HG02885 (cell line): ENCODE measurements at regions not wholly inside any gene's neighbourhood (a gene's known extent, or its start where the extent isn't known, plus 50 kb on each side); places are given as distances from the start of the nearest gene placed in this dataset.
"Not testable (repeated sequence)": the region's sequence is repeated elsewhere in the genome, so short reads cannot be mapped to it uniquely, and the experiment has no call there.

Source experiments
- ATAC-seq: cut with Tn5 transposase; IDR thresholded peaks from one replicate; pipeline ENCODE4 v1.9.1; 2021; ENCODE audit warnings: mild to moderate bottlenecking; ENCODE audit not compliant: unreplicated experiment, poor library complexity

GRCh38 chr1:60920561-60920960 is 161.8 kb upstream of the NFIA start:
- no peak for ATAC-seq

DNA sequence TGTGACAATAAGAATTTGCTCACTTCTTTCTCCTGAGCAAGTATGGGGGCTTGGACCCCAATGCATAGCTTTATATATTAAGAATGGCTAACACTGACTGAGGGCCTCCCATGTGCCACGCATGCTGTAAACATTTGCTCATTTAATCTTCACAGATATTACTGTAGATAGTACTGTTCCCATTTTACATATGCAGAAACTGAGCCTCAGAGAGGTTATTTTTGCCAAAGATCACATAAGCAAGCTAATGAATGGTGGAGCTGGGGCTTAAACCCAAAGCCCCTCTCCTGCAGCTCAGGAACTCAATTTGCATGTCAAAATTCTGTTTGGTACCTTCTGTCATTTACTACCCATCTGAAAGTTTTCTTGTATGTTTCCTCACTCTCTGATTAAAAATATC is 163.5 kb upstream of the NFIA start:
- no peak for ATAC-seq

GRCh38 chr1:60916906-60917305 is 165.5 kb upstream of the NFIA start:
- ATAC-seq, result no peak

- no peak for ATAC-seq
Measured at GRCh38 chr1:60916199-60916598, 166.2 kb upstream of the NFIA start.

GRCh38 chr1:60915441-60915840 is 166.9 kb upstream of the NFIA start:
- ATAC-seq, result no peak

DNA sequence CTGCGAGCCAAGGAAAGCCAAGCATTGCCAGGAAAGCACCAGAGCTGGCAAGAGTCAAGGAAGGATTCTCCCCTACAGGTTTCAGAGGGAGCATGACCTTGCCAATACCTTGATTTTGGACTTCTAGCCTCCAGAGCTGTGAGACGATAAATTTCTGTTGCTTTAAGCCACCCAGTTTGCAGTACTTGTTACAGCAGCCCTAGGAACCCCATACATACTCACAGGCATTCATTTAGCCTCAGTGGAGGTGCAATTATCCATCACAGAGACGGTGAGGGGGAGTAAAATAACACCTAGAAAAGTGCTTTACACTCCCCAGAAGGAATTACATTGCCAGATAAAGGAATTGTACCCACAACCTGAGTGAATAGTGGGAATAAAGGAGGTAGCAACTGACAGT is 167.4 kb upstream of the NFIA start:
- ATAC-seq, result no peak

GRCh38 chr1:60913708-60914107 is 168.7 kb upstream of the NFIA start:
- not testable (repeated sequence) for ATAC-seq

- no peak for ATAC-seq
Measured at GRCh38 chr1:60913039-60913438, 169.3 kb upstream of the NFIA start.

- no peak for ATAC-seq
Measured at GRCh38 chr1:60911966-60912697, 170.2 kb upstream of the NFIA start.

- no peak for ATAC-seq
Measured at GRCh38 chr1:60908159-60908558, 174.2 kb upstream of the NFIA start.

GRCh38 chr1:60906526-60906925 is 175.8 kb upstream of the NFIA start:
- no peak for ATAC-seq

DNA sequence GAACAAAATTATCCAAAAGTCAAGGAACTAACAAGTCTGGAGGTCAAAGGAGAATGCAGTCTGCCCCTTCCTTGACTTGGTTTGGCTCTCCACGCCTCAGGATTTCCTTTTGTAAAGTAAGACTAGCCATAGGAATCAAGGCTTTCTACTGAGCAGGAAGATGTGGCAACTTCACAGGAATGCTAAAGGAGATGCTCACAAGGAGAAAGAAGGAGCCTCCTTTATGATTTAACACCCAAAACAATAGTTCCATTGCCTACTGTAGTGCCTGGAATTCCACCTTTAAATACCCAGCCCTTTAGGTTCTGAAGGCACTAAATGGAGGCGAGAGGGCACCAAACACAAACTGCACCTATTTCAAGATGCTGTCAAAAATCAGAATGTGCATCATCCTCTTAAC is 176.3 kb upstream of the NFIA start:
- no peak for ATAC-seq

GRCh38 chr1:60904099-60904851 is 178.1 kb upstream of the NFIA start:
- no peak for ATAC-seq

GRCh38 chr1:60903591-60903990 is 178.8 kb upstream of the NFIA start:
- ATAC-seq, result no peak

GRCh38 chr1:60899464-60899863 is 182.9 kb upstream of the NFIA start:
- ATAC-seq, result no peak

DNA sequence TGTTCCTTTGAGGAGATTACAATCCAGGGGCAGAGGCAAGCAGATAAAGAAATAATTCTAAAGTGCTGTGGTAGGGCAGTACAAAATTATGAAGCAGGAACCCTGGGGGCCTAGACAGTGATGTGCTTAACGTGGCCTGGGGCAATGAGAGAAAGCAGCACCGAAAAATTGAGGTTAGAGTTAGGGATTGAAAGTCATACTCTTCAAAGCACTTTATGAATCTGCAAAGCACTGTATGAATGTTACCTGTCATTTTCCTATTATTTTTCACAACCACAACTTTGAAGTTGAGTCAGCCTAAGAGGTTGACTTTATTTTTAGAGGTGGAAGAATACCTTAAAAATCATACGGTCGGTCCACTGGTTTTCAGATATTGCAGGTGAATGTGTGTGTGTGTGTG is 183.4 kb upstream of the NFIA start:
- peak; percentile 91 for ATAC-seq

GRCh38 chr1:60898413-60898812 is 183.9 kb upstream of the NFIA start:
- ATAC-seq, result no peak

GRCh38 chr1:60896701-60897363 is 185.5 kb upstream of the NFIA start:
- ATAC-seq, result no peak

DNA sequence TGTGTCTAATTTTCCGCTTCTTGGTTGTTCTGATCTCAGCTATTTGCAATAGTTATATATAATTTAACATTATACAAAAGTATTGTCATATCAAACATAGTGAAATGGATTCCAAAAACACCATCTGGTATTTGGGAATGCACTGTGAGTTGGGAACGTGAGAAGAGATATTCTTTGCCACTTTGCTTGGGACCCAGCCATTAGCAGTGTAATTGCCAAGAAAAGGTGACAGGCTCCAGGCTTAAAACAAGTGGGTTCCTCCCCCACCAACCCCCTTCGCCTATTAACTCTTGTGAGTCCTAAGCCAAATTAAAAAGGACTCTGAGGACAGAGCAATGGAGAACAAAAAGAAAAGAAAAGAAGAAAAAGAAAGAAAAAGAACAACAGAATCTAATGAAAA is 186.7 kb upstream of the NFIA start:
- ATAC-seq, result no peak

DNA sequence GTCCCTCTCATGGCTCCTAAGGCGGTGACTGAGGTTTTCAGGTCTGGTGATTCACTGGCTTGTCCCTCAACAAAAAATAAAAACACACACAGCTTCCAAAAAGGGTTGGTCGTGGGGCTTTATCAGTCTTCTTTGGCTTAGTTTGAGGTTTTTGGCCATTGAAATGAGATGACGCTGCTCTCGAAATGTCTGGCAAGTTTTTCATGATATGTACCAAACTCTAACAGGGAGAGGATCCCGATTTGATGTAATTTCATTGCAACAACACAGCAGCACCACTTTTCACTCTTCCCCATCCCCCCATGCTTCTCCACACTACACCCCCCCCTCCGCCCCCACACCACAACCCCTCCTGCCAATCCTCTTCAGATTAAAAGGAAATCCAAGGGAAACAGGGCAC is 187.1 kb upstream of the NFIA start:
- ATAC-seq, result no peak

GRCh38 chr1:60894741-60895140 is 187.6 kb upstream of the NFIA start:
- ATAC-seq, result no peak
